ENCODE measurements at regions not wholly inside any gene's neighbourhood (a gene's known extent, or its start where the extent isn't known, plus 50 kb on each side); places are given as distances from the start of the nearest gene placed in this dataset.

DNA sequence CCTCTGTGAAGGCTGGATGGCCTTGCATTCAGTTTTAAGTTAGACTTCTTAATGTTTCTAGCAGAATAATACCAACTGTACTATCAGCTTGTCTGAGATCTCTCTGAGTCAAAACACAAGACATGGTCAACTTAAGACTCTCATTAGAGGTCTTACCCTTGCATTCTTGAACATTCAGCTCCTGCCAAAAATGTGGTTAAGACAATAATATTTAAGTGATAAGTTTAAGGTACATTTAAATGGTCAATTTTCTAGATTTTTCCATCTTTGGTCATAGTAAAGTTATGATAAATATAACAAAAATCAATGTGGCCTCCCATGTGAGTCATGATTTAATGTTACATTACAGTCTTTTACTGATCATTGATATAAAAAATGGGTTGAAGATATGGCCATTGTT, 75.0 kb downstream of the NR2F1 start:
- Histone ChIP-seq H3K27me3 (ENCODE audit: low read depth) (no peaks in the 10 kb centered on the region), H3K36me3 (no peaks in the 10 kb centered on the region), H3K27ac (replicated peaks) (no peak overlapping the region), H3K4me1 (no peaks in the 10 kb centered on the region), H3K4me3 (no peak overlapping the region), H3K9me3 (replicated peaks) (no peaks in the 10 kb centered on the region)
- no peak for DNase-seq
- TF ChIP-seq, protein P1, sequence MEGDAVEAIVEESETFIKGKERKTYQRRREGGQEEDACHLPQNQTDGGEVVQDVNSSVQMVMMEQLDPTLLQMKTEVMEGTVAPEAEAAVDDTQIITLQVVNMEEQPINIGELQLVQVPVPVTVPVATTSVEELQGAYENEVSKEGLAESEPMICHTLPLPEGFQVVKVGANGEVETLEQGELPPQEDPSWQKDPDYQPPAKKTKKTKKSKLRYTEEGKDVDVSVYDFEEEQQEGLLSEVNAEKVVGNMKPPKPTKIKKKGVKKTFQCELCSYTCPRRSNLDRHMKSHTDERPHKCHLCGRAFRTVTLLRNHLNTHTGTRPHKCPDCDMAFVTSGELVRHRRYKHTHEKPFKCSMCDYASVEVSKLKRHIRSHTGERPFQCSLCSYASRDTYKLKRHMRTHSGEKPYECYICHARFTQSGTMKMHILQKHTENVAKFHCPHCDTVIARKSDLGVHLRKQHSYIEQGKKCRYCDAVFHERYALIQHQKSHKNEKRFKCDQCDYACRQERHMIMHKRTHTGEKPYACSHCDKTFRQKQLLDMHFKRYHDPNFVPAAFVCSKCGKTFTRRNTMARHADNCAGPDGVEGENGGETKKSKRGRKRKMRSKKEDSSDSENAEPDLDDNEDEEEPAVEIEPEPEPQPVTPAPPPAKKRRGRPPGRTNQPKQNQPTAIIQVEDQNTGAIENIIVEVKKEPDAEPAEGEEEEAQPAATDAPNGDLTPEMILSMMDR (IDR thresholded peaks at IDR 0.05; ENCODE audit: borderline replicate concordance): no peak
- intact Hi-C loops (cut with micrococcal nuclease): no loop called here

DNA sequence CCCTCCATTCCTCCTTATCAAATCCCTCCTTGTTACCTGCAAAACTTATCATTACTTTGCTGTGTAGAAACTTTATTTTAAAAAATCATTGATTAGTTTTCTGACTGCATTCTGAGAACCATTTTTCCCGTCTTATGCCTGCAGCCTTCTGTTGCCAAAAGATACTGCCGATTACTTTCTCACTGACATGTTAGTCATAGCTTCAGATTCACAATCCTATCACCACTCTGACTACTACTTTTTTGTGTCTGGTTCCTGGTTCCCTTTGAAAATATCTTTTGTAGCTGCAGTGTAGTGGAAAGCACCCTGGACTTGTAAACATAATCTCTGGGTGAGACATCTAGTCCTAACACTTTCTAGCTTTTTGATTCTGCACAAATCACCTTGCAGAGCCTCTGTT, 71.7 kb downstream of the NR2F1 start:
- H3K36me3 ChIP-seq: no peaks in the 10 kb centered on the region
- intact Hi-C loops (cut with micrococcal nuclease): no loop called here
- DNase-seq: no peak
- TF ChIP-seq, protein P1 (IDR thresholded peaks at IDR 0.05; ENCODE audit: borderline replicate concordance): no peak
- H3K4me1 ChIP-seq: no peaks in the 10 kb centered on the region
- no peak overlapping the region for H3K4me3 ChIP-seq
- H3K9me3 ChIP-seq (replicated peaks): no peaks in the 10 kb centered on the region
- no peak overlapping the region for H3K27ac ChIP-seq (replicated peaks)
- no peaks in the 10 kb centered on the region for H3K27me3 ChIP-seq (ENCODE audit: low read depth)

DNA sequence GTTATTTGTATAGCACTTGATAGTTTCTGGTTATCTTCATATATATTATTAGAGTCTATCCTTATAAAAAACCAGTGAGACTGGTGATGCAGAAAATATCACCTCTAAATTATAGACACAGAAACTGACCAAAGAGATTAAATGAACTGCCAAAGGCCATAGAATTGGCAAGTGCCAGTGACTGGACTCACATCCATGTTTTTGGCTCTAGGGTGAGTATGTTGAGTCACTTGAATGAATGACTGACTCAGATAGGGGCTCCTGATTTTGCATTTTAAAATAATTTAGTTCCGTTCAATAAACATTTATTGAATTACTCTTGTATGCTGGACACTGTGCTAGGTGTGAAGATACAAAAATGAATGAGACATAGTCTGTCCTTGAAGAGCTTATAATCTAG, 70.7 kb downstream of the NR2F1 start:
- TF ChIP-seq, protein P1 (IDR thresholded peaks at IDR 0.05; ENCODE audit: borderline replicate concordance): no peak
- Histone ChIP-seq H3K27ac (replicated peaks) (no peak overlapping the region), H3K4me1 (no peaks in the 10 kb centered on the region), H3K27me3 (ENCODE audit: low read depth) (no peaks in the 10 kb centered on the region), H3K36me3 (no peaks in the 10 kb centered on the region), H3K4me3 (no peak overlapping the region), H3K9me3 (replicated peaks) (no peaks in the 10 kb centered on the region)
- no peak for DNase-seq
- intact Hi-C loops (cut with micrococcal nuclease): no loop called here

DNA sequence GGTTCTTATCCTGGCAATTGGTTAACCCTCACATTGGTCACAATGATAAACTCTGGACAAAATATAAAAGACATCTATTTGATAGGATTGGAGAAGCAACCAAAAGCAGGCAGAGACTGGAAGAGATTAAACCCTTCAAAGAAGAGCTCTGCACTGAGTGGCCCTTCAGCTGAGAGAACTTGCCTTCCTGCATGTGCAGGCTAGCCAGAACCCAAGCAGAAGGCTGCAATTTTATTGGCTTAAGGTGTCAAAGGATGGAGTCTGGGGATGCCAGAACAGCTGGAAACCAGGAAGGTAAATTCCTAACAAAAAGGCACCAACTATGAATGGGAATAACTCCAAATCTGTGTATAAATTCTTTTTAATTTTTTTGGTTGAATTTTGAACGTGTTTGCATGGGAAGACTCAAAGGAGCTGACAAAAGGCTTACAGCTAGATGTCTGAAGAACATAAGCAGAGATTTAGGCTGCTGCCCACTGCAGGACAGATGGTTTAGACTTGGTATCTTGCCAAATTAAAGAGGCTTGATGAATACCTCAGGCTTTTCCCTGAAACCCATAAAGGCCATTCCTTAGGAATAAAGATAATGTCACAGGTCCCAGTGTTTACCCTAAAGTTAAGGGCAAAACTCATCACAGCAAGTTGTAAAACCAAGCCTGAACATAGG, 66.3 kb downstream of the NR2F1 start:
- TF ChIP-seq, protein P1 (IDR thresholded peaks at IDR 0.05; ENCODE audit: borderline replicate concordance): no peak
- H3K36me3 ChIP-seq: no peaks in the 10 kb centered on the region
- no peak for DNase-seq
- H3K4me1 ChIP-seq: no peaks in the 10 kb centered on the region
- H3K4me3 ChIP-seq: no peak overlapping the region
- no peak overlapping the region for H3K27ac ChIP-seq (replicated peaks)
- H3K9me3 ChIP-seq (replicated peaks): no peaks in the 10 kb centered on the region
- no peaks in the 10 kb centered on the region for H3K27me3 ChIP-seq (ENCODE audit: low read depth)
- intact Hi-C loops (cut with micrococcal nuclease): no loop called here

DNA sequence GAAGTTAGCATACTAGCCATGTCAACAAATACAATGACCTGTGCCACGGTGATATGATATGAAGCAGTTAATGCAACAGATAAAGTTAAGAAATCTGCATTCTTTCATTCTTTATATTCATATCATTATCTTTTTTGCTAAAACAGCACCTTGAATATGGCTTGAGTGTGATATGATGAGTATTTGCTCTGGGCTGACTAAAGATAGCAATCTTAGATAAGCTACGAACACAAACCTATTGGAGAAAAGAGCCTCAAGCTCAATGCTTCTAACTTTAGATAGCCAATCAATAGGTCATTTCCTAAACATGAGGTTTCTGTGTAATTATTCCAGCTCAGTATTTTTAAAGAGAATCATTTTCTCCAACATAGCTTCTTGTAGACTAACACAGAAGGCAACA, 61.7 kb downstream of the NR2F1 start:
- Histone ChIP-seq H3K4me3 (no peak overlapping the region), H3K27ac (replicated peaks) (no peak overlapping the region), H3K36me3 (no peaks in the 10 kb centered on the region), H3K4me1 (no peaks in the 10 kb centered on the region), H3K27me3 (ENCODE audit: low read depth) (no peaks in the 10 kb centered on the region), H3K9me3 (replicated peaks) (no peaks in the 10 kb centered on the region)
- DNase-seq: no peak
- intact Hi-C loops (cut with micrococcal nuclease): no loop called here
- TF ChIP-seq, protein P1 (IDR thresholded peaks at IDR 0.05; ENCODE audit: borderline replicate concordance): no peak
